NCI-H2196 (cell line): ENCODE measurements at regions not wholly inside any gene's neighbourhood (a gene's known extent, or its start where the extent isn't known, plus 50 kb on each side); places are given as distances from the start of the nearest gene placed in this dataset.

Source experiments
- DNase-seq: peaks from one replicate; lab custom pipeline; 2025; ENCODE audit not compliant: unreplicated experiment; lab: John Stamatoyannopoulos, UW

DNA sequence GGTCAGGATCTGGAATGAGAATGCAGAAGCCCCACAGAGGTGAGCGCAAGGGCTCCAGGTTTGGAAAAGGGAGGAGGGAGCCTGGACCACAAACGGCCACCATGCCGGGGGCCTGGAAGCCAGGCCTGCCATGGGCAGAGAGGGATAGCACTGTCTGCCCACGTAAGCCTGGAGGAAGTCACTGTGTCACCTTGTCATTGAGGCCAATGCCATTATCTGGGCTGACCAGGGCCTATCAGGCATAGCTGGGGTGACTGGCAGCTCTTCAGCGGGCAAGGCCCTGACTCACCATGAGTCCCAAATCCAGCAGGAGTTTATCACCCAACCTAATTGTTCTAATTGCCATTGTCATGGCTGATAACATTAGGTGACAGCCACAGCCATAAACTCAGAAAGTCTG, 84.6 kb downstream of the MATN1 start:
- DNase-seq, result no peak

- no peak for DNase-seq
Measured at GRCh38 chr1:30638086-30638485, 85.3 kb downstream of the MATN1 start.

DNA sequence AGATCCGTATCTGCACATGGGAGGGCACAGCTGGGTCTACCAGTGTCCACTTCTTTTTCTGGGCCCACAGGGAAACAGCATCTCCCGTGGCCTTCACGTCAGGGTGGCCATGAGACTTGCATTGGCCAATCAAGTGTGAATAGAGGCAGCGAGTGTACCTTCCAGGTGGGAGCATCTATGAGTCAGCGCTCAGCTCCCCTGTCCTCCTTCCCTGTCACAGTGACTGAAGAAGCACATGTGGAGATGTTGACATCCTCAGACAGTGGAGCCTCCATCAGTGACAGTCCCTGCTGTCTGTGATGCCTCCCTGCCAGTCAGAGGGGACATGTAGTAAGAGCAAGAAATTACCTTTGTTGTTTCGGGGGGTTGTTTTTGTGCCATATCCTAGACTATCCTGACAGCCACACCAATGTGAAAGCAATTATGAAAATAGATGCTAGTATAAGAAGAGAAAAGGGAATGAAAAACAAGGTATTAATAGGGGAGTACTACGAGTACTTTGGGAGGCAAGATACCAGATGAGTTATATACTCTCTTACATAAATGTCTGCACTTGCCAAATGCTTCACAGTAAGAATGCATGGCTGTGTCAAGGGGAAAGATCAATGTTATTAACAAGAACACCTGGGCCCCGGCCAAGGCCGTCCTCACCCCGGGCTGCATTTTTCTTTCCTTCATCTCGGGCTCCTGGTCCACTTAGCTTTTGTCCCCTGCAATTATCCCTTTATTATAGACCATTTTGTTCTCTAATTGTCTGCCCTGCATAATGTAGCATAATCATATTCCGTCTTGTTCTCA, 86.0 kb downstream of the MATN1 start:
- DNase-seq, result no peak

- no peak for DNase-seq
Measured at GRCh38 chr1:30636621-30637020, 86.8 kb downstream of the MATN1 start.

- DNase-seq, result no peak
Measured at GRCh38 chr1:30635391-30635975, 87.9 kb downstream of the MATN1 start.

DNA sequence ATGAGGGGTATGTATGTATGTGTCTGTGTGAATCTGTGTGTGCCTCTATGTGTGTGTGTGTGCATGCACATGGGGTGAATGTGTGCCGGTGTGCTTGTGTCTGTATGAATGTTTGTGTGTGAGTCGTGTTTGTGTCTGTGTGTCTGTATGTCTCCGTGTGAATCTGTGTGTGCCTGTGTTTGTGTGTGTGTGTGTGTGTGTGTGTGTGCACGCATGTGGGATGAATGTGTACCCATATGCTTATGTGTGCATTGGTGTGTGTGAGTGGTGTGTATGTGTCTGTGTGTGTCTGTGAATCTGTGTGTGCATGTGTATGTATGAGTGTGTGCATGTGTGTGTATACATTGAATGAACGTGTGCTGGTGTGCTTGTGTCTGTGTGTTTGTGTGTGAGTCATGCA, 88.9 kb downstream of the MATN1 start:
- DNase-seq, result no peak

- no peak for DNase-seq
Measured at GRCh38 chr1:30633294-30633693, 90.1 kb downstream of the MATN1 start.

GRCh38 chr1:30632481-30632880, 90.9 kb downstream of the MATN1 start:
- no peak for DNase-seq

GRCh38 chr1:30631700-30632099, 91.7 kb downstream of the MATN1 start:
- no peak for DNase-seq

DNA sequence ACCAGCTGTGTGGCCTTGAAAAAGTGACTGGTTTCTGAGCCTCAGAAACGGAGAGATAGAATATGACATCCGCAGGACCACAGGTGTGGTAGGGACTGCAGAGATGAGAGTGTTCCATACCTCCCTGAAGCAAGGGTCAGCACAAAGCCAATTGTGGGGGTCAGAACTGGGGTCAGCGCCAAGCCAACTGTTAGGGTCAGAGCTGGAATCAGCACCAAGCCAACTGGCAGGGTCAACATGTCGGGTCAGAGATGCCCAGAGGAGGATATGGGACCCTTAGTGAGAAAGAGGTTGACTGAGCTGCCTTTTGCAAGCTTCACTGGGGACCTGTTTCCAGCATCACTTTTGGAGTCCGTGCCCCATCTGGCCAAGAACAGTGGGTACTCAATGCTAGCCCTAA, 93.9 kb downstream of the MATN1 start:
- DNase-seq, result no peak

DNA sequence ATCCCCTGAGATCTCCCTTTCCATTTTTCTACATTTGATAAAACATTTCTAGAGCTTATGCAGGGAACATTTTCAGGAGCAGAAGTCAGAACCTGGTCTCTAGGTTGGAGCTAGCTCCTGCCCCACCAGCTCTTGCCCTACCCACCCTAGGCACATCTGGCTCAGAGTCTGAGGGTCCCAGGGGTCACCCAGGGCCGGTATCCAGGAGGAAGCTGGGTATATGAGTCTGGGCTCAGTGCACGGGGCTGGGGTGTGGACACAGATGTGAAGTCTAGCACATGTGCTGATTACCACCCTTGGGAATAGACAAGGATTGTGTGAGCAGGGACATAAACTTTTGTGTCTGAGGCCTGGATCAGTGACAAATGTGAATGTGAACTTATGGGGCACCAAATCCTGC, 95.4 kb downstream of the MATN1 start:
- DNase-seq, result no peak

DNA sequence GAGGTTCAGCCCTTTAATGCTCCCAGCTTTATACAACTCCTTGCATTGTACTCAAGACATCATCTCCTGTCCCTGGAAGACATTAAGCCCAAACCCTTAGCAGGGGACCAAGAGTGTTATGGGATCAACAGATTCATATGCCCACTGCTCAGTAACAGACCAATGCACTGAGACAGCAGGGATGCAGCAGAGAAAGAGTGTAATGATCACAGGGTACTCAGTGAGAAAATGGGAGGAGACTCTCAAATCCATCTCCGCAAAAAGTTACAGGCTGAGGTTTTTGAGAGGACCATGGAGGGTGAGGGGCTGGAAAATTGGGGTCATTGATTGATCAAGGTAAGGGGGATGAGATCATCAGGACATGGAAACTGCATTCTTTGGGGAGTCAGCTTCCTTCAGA, 96.2 kb downstream of the MATN1 start:
- DNase-seq, result no peak

DNA sequence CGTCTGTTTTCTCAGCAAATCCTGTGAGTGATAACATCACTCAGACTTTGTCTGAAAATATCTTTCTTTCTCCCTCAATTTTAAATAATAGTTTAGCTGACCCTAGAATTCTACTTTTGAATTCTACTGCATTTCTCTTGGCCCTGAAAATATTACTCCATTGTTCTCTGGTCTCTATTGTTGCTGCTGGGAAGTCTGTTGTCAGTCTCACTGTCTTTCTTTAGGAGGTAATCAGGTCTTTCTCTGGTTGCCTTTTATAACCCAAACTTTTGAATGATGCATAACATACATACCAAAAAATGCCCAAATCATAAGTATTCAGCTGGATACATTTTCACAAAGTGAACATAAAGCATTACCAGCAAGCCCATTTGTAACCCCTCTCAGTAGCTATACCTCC, 100.0 kb downstream of the MATN1 start:
- DNase-seq, result no peak

GRCh38 chr1:30619619-30620018, 103.8 kb downstream of the MATN1 start:
- DNase-seq, result no peak

DNA sequence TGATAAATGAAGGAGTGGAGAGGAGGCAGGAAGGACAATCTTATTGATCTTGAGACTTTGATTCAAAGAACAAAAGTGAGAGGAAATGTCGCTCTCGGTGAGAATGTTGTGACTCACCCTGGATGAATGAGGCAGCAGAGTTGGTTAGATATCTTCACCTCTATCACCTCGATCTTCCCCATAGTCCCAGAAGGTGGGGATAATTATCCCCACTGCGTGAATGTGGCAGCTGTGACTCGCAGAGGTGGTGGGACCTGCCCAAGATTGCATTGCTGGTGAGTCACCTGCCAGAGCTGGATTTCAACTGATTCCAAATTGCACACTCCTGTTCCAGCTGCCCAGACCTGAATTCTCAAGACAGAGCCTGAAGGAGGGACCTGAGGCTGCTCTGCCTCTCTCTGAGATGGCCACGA, 105.0 kb downstream of the MATN1 start:
- DNase-seq, result no peak

DNA sequence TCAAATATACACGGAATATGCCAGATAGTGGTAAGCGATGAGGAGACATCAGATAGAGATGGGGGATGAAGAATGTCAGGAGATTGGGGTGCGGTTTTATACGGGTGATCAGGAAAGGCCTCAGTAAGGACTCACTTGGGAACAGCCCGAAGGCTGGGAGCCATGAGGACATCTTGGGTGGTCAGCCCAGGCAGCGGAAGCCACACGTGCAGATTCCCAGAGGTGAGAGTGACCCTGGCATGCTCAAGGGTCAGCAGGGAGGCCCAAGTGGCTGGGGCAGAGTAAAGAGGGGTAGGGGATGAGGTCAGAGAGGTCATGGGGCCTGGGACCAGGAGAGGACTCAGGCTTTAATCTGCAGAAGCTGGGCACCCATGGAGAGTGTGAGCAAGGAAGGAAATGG, 106.6 kb downstream of the MATN1 start:
- DNase-seq, result no peak

DNA sequence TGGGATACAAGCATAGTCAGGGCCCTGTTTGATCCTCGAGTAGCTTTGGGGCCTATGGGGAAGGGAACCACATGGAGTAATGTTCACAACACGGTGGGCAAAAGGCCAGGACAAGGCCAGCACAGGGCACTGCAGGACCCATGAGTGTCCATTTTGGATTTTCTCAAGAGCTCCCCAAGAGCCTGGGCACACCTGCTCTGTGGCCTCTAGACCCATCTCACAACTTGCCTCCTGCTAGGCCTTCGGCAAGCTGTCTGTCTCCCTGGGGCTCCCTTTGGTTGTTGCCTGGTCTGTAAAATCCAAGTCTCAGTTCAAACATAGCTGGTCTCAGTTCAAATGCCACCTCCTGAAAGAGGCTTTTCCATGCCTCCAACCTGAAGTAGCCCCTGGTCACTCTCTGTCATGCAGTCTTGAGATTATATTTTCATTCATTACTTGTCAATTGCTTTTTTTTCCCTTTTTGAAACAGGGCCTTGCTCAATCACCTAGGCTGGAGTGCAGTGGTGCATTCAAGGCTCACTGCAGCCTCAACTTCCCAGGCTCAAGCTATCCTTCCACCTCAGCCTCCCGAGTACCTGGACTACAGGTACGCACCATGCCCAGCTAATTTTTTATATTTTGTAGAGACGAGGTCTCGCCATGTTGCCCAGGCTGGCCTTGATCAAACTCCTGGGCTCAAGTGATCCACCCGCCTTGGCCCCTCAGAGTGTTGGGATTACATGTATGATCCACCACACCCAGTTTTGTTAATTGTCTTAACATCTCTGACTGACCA, 107.4 kb downstream of the MATN1 start:
- DNase-seq, result no peak

- DNase-seq, result no peak
Measured at GRCh38 chr1:30615076-30615795, 108.1 kb downstream of the MATN1 start.

DNA sequence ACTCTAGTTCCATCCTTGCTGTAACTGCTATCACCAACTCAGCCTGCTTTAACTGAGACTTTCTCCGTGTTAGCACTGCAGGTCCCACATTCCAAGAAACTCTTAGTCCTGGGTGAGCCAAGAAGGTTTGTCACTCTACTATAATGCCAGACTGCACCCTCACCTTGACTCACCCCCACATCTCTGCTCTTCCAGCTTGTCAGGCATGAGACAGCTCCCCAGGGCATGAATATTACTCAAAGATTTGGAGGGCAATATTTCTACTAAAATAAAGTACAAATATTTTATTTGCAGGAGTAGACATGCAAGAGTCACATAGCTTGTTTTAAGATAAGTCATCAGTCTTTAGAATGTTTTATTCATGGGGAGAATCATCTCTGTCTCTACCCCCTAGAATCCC, 110.2 kb downstream of the MATN1 start:
- DNase-seq, result no peak

DNA sequence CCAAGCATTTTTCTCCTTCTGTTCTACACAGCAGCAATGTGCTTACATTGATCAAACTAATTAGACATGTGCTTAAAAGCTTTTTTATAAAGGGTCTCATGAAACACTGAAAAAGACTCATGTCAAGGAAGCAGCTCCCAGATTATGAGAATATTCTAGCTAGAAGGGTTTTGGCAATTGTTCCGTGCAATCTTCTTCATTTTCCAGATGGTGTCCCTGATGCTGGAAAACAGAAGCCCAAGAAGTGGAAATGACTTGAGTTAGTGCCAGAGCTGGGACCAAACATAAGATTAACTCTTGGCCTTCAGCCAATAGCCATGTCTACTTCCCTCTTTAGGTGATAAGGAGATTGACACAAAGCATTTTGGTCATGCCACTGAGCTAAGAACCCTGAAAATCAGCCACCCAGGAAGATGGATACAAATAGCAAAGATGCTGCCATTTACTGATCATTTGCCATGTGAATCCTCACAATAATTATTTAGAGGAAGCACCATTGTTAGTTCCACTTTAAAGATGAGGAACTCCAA, 110.8 kb downstream of the MATN1 start:
- peak; percentile 14 for DNase-seq

- DNase-seq, result no peak
Measured at GRCh38 chr1:30611741-30612309, 111.6 kb downstream of the MATN1 start.
